SK-N-SH treated with all-trans-retinoic acid at 6 μM for 48 hours (cell line): ENCODE measurements at regions not wholly inside any gene's neighbourhood (a gene's known extent, or its start where the extent isn't known, plus 50 kb on each side); places are given as distances from the start of the nearest gene placed in this dataset.

ENCODE experiments used
- ATAC-seq: fragments of 200-7000 bp; cut with Tn5 transposase; 3 replicates; pipeline ENCODE4 v1.9.1; 2020; ENCODE audit warnings: mild to moderate bottlenecking, moderate library complexity
- ARNTL ChIP-seq: fragments of 450-650 bp; formaldehyde crosslinking; IDR thresholded peaks from 2 replicates; pipeline ENCODE4 v1.5.0; 2020; ENCODE audit warnings: low read depth, mild to moderate bottlenecking, moderate library complexity, borderline replicate concordance
- BACH2 ChIP-seq: fragments of 250-450 bp; sonication (Bioruptor Pico); IDR thresholded peaks from 2 replicates; pipeline ENCODE4 v1.9.0; 2021; ENCODE audit warnings: mild to moderate bottlenecking, borderline replicate concordance
- CREB5 ChIP-seq: fragments of 250-450 bp; sonication (Bioruptor Pico); IDR thresholded peaks from 2 replicates; pipeline ENCODE4 v1.5.1; 2020; ENCODE audit warnings: low read depth, mild to moderate bottlenecking, moderate library complexity
- CSDC2 ChIP-seq: fragments of 250-450 bp; sonication (Bioruptor Pico); IDR thresholded peaks from 2 replicates; pipeline ENCODE4 v1.5.0; 2020; ENCODE audit warnings: mild to moderate bottlenecking, moderate library complexity
- CSRNP3 ChIP-seq: fragments of 250-450 bp; sonication (Bioruptor Pico); IDR thresholded peaks from 2 replicates; pipeline ENCODE4 v1.5.1; 2021; ENCODE audit warnings: mild to moderate bottlenecking, moderate library complexity
- ESRRG ChIP-seq: fragments of 250-450 bp; sonication (Bioruptor Pico); IDR thresholded peaks from 2 replicates; pipeline ENCODE4 v1.6.1; 2021; ENCODE audit warnings: mild to moderate bottlenecking
- GLIS3 ChIP-seq: fragments of 250-450 bp; sonication (Bioruptor Pico); IDR thresholded peaks from 2 replicates; pipeline ENCODE4 v1.5.0; 2020; ENCODE audit warnings: mild to moderate bottlenecking, moderate library complexity
- ISL1 ChIP-seq: fragments of 250-450 bp; sonication (Bioruptor Pico); IDR thresholded peaks from 2 replicates; pipeline ENCODE4 v2.1.2; 2022; ENCODE audit warnings: mild to moderate bottlenecking, moderate library complexity
- OSR1 ChIP-seq: fragments of 250-450 bp; sonication (Bioruptor Pico); IDR thresholded peaks from 2 replicates; pipeline ENCODE4 v1.8.0; 2022; ENCODE audit warnings: moderate library complexity, mild to moderate bottlenecking, inconsistent platforms
- PPARA ChIP-seq: fragments of 250-450 bp; sonication (Bioruptor Pico); IDR thresholded peaks from 2 replicates; pipeline ENCODE4 v1.5.0; 2020; ENCODE audit warnings: mild to moderate bottlenecking, borderline replicate concordance
- RARB ChIP-seq: fragments of 250-450 bp; sonication (Bioruptor Pico); IDR thresholded peaks from 2 replicates; pipeline ENCODE4 v1.8.0; 2021; ENCODE audit warnings: mild to moderate bottlenecking, moderate library complexity
- SNAI2 ChIP-seq: fragments of 250-450 bp; sonication (Bioruptor Pico); IDR thresholded peaks from 2 replicates; pipeline ENCODE4 v1.5.0; 2020; ENCODE audit warnings: mild to moderate bottlenecking, moderate library complexity
- TCF4 ChIP-seq: fragments of 250-450 bp; sonication (Bioruptor Pico); IDR thresholded peaks from 2 replicates; pipeline ENCODE4 v1.8.0; 2021; ENCODE audit warnings: mild to moderate bottlenecking, moderate library complexity, borderline replicate concordance
- TOX ChIP-seq: fragments of 250-450 bp; sonication (Bioruptor Pico); IDR thresholded peaks from 2 replicates; pipeline ENCODE4 v1.8.0; 2021; ENCODE audit warnings: mild to moderate bottlenecking, moderate library complexity, borderline replicate concordance
- ZC3H10 ChIP-seq: fragments of 250-450 bp; sonication (Bioruptor Pico); IDR thresholded peaks from 2 replicates; pipeline ENCODE4 v1.5.1; 2021; ENCODE audit warnings: mild to moderate bottlenecking, moderate library complexity
- ZFP30 ChIP-seq: fragments of 450-650 bp; formaldehyde crosslinking; IDR thresholded peaks from 2 replicates; pipeline ENCODE4 v1.5.0; 2022; ENCODE audit warnings: mild to moderate bottlenecking, moderate library complexity
- ZNF70 ChIP-seq: fragments of 450-650 bp; formaldehyde crosslinking; IDR thresholded peaks from 2 replicates; pipeline ENCODE4 v1.5.0; 2020; ENCODE audit warnings: mild to moderate bottlenecking, moderate library complexity
- ZNF8 ChIP-seq: fragments of 450-650 bp; formaldehyde crosslinking; IDR thresholded peaks from 2 replicates; pipeline ENCODE4 v1.5.0; 2020; ENCODE audit warnings: mild to moderate bottlenecking, moderate library complexity
- TF ChIP-seq, protein P1 (sequence below): fragments of 250-450 bp; sonication (Bioruptor Pico); IDR thresholded peaks from 2 replicates; pipeline ENCODE4 v1.8.0; 2020; ENCODE audit warnings: mild to moderate bottlenecking, moderate library complexity, borderline replicate concordance
- TF ChIP-seq, protein P2 (sequence below): fragments of 250-450 bp; sonication (Bioruptor Pico); IDR thresholded peaks from 2 replicates; pipeline ENCODE4 v1.5.0; 2020; ENCODE audit warnings: mild to moderate bottlenecking, moderate library complexity

GRCh38 chr3:30977592-30977991, 83.1 kb upstream of the GADL1 start (continued):
- TF ChIP-seq TOX (no peak), SNAI2 (CRISPR knock-in tag) (no peak), BACH2 (no peak), ZNF8 (CRISPR knock-in tag) (no peak), CSRNP3 (CRISPR knock-in tag) (no peak), TCF4 (CRISPR knock-in tag) (no peak), OSR1 (CRISPR knock-in tag) (no peak), GLIS3 (CRISPR knock-in tag) (no peak), ESRRG (no peak), PPARA (CRISPR knock-in tag) (no peak), ISL1 (CRISPR knock-in tag) (no peak)
- TF ChIP-seq, protein P1, sequence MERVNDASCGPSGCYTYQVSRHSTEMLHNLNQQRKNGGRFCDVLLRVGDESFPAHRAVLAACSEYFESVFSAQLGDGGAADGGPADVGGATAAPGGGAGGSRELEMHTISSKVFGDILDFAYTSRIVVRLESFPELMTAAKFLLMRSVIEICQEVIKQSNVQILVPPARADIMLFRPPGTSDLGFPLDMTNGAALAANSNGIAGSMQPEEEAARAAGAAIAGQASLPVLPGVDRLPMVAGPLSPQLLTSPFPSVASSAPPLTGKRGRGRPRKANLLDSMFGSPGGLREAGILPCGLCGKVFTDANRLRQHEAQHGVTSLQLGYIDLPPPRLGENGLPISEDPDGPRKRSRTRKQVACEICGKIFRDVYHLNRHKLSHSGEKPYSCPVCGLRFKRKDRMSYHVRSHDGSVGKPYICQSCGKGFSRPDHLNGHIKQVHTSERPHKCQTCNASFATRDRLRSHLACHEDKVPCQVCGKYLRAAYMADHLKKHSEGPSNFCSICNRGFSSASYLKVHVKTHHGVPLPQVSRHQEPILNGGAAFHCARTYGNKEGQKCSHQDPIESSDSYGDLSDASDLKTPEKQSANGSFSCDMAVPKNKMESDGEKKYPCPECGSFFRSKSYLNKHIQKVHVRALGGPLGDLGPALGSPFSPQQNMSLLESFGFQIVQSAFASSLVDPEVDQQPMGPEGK (CRISPR knock-in tag), result no peak

DNA sequence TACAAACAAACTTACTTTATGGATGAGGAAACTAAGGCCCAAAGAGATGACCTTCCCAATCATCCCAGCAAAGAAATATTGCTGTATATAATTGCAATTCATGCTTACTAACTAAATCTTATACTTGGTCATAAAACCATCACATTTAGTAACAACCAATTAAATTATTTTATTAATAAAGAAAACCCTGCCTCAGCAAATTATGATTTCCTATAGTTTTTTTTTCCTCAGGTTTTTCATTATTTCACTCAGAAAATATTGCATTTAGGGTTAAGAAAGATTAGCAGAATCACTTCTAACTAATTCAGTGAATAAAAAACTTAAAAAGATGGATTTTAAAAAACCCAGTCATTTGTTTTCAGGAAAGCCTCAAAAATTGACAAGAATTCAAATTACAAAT, 86.5 kb upstream of the GADL1 start:
- no peak for ATAC-seq
- TF ChIP-seq RARB (CRISPR knock-in tag), result no peak
- TF ChIP-seq ZNF70 (CRISPR knock-in tag), result no peak
- no peak for TF ChIP-seq TOX
- no peak for TF ChIP-seq ARNTL (CRISPR knock-in tag)
- no peak for TF ChIP-seq TCF4 (CRISPR knock-in tag)
- TF ChIP-seq, protein P1 (CRISPR knock-in tag), result no peak
- TF ChIP-seq CREB5, result no peak
- TF ChIP-seq CSDC2 (CRISPR knock-in tag), result no peak
- no peak for TF ChIP-seq ISL1 (CRISPR knock-in tag)
- TF ChIP-seq, protein P2, sequence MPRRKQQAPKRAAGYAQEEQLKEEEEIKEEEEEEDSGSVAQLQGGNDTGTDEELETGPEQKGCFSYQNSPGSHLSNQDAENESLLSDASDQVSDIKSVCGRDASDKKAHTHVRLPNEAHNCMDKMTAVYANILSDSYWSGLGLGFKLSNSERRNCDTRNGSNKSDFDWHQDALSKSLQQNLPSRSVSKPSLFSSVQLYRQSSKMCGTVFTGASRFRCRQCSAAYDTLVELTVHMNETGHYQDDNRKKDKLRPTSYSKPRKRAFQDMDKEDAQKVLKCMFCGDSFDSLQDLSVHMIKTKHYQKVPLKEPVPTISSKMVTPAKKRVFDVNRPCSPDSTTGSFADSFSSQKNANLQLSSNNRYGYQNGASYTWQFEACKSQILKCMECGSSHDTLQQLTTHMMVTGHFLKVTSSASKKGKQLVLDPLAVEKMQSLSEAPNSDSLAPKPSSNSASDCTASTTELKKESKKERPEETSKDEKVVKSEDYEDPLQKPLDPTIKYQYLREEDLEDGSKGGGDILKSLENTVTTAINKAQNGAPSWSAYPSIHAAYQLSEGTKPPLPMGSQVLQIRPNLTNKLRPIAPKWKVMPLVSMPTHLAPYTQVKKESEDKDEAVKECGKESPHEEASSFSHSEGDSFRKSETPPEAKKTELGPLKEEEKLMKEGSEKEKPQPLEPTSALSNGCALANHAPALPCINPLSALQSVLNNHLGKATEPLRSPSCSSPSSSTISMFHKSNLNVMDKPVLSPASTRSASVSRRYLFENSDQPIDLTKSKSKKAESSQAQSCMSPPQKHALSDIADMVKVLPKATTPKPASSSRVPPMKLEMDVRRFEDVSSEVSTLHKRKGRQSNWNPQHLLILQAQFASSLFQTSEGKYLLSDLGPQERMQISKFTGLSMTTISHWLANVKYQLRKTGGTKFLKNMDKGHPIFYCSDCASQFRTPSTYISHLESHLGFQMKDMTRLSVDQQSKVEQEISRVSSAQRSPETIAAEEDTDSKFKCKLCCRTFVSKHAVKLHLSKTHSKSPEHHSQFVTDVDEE, result no peak
- no peak for TF ChIP-seq ZFP30
- TF ChIP-seq PPARA (CRISPR knock-in tag), result no peak
- TF ChIP-seq SNAI2 (CRISPR knock-in tag), result no peak

DNA sequence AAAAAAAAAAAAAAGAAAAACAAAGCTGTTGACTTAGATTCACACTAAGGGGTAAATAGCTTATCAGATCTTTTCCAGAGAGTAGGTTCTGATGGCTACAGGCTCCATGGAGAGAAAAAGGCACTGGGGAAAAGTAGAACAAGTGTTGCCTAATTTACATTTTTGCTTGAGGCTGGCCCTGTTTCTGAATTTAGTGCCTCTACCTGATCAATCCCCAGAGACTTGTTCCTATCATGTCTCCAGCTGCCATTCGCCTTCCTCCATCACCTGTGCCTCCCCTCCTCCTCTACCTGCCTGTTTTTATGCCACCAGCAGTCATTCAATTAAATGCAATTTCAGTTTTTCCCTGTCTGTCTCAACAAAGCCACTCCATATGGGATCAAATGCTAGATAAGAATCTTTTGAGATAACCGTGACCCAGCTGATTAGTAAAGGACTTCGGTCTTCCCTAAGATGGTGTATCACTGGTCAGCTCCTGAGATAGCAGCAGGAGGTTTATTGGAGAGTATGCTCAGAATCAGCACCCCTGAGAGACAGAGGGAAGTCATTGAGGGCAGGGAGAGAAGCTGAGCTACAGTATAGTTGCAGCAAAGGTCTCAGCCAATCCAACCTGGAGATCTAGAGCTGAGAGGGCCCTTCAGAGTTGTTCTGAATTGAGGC, 88.1 kb upstream of the GADL1 start:
- no peak for ATAC-seq
- no peak for TF ChIP-seq CREB5
- no peak for TF ChIP-seq ISL1 (CRISPR knock-in tag)
- no peak for TF ChIP-seq ESRRG
- TF ChIP-seq CSRNP3 (CRISPR knock-in tag), result no peak
- no peak for TF ChIP-seq BACH2
- TF ChIP-seq, protein P2, result no peak
- no peak for TF ChIP-seq ZNF8 (CRISPR knock-in tag)
- no peak for TF ChIP-seq SNAI2 (CRISPR knock-in tag)
- no peak for TF ChIP-seq ZC3H10 (CRISPR knock-in tag)
- no peak for TF ChIP-seq RARB (CRISPR knock-in tag)
- TF ChIP-seq ZFP30, result no peak
